ENCODE measurements at regions not wholly inside any gene's neighbourhood (a gene's known extent, or its start where the extent isn't known, plus 50 kb on each side); places are given as distances from the start of the nearest gene placed in this dataset.

- TF ChIP-seq CTCF (IDR thresholded peaks at IDR 0.05) (no peak), POLR2AphosphoS5 (IDR thresholded peaks at IDR 0.05) (no peak), POLR2A (IDR thresholded peaks at IDR 0.05; ENCODE audit: low read depth) (no peak), EP300 (IDR thresholded peaks at IDR 0.05) (no peak)
Observed at GRCh38 chr1:30545365-30545764, 178.0 kb downstream of the MATN1 start.

Data from esophagus muscularis mucosa (tissue), 4 donors.